ENCODE measurements at regions not wholly inside any gene's neighbourhood (a gene's known extent, or its start where the extent isn't known, plus 50 kb on each side); places are given as distances from the start of the nearest gene placed in this dataset.
"Not testable (repeated sequence)": the region's sequence is repeated elsewhere in the genome, so short reads cannot be mapped to it uniquely, and the experiment has no call there.

DNA sequence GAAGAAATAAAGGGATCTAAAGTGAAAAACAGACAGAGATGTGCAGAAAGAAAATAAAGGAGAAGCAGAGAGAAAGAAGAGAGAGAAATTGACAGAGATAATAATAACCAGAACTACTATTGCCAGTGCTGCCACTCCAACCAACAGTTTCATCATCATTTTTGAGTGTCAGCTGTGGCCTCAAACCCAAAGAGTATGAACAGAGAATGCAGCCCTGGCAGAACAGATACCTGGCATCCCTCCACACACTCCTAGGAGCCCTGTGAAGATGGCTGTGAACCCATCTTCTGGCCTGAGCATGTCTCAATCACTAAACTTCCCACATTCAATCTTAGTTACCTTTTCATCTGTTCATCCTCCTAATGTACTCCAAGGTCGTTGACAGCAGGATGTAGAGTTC is 385.8 kb upstream of the NFIA start:
- TF ChIP-seq CTCF (conservative IDR thresholded peaks at IDR 0.05): no peak
- H3K4me1 Mint-ChIP-seq: peaks cover 8% of the 10 kb centered on the region
- DNase-seq (ENCODE audit: low read depth, low spot score): no peak
- H3K27me3 Mint-ChIP-seq (ENCODE audit: low read depth): no peaks in the 10 kb centered on the region
- H3K9me3 Mint-ChIP-seq: peaks cover 8% of the 10 kb centered on the region
- no peak overlapping the region for H3K4me3 Mint-ChIP-seq
- H3K36me3 Mint-ChIP-seq (ENCODE audit: low read depth): peaks cover 8% of the 10 kb centered on the region
- H3K27ac Mint-ChIP-seq (ENCODE audit: unreplicated experiment): no peak overlapping the region

DNA sequence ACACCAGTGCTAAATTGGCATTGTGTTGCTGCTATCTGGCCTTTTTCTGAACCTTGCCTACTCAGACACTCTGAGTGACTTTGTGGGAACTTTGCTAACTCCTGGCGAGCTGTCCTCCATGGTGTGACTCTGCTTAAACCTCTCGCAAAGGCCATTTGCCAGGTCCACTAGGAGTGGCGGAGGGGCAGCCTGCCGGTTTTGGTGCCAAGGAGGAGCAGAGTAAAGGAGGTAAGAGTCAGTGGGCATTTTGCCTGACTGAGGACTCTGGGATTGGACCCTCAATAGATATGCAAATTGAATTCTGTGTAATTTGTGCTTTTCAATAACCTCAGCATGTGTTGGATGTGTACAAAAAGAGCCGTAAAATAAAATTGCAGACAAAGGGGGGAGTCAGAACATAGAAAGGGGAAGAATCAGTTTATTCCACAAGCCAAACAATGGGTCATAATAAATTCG is 386.6 kb upstream of the NFIA start:
- TF ChIP-seq CTCF (conservative IDR thresholded peaks at IDR 0.05): no peak
- Mint-ChIP-seq H3K4me3 (no peak overlapping the region), H3K9me3 (peaks cover 8% of the 10 kb centered on the region), H3K27me3 (ENCODE audit: low read depth) (no peaks in the 10 kb centered on the region), H3K36me3 (ENCODE audit: low read depth) (peaks cover 11% of the 10 kb centered on the region), H3K27ac (ENCODE audit: unreplicated experiment) (no peak overlapping the region), H3K4me1 (peaks cover 8% of the 10 kb centered on the region)
- no peak for DNase-seq (ENCODE audit: low read depth, low spot score)

DNA sequence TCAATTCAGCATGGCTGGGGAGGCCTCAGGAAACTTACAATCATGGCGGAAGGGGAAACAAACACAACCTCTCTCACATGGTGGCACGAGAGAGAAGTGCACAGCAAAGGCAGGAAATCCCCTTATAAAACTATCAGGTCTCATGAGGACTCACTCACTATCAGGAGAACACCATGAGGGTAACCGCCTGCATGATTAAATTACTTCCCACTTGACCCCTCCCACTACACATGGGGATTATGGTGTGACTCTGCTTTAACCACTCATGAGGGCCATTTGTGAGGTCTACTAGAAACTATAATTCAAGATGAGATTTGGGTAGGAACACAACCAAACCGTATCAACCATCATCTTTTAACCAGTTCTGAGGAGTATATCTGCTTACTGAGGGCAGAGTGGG is 387.4 kb upstream of the NFIA start:
- TF ChIP-seq CTCF (conservative IDR thresholded peaks at IDR 0.05): no peak
- peaks cover 11% of the 10 kb centered on the region for H3K36me3 Mint-ChIP-seq (ENCODE audit: low read depth)
- H3K27me3 Mint-ChIP-seq (ENCODE audit: low read depth): no peaks in the 10 kb centered on the region
- H3K4me1 Mint-ChIP-seq: peaks cover 8% of the 10 kb centered on the region
- DNase-seq (ENCODE audit: low read depth, low spot score): no peak
- peaks cover 8% of the 10 kb centered on the region for H3K9me3 Mint-ChIP-seq
- no peak overlapping the region for H3K4me3 Mint-ChIP-seq
- H3K27ac Mint-ChIP-seq (ENCODE audit: unreplicated experiment): no peak overlapping the region

DNA sequence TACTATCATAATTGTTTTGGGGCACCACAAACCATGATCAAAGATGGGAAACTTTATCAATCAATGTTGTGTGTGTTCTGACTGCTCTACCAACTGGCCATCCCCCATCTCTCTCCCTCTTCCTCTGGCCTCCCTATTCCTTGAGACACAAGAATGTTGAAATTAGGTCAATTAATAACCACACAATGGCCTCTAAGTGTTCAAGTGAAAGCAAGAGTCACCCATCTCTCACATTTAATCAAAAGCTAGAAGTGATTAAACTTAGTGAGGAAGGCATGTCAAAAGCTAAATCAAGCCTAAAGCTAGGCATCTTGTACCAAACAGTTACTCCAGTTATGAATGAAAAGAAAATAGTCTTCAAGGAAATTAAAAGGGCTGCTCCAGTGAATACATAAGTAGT is 390.3 kb upstream of the NFIA start:
- no peak overlapping the region for H3K27ac Mint-ChIP-seq (ENCODE audit: unreplicated experiment)
- peaks cover 16% of the 10 kb centered on the region for H3K9me3 Mint-ChIP-seq
- H3K27me3 Mint-ChIP-seq (ENCODE audit: low read depth): no peaks in the 10 kb centered on the region
- H3K4me1 Mint-ChIP-seq: peaks cover 8% of the 10 kb centered on the region
- H3K36me3 Mint-ChIP-seq (ENCODE audit: low read depth): peaks cover 19% of the 10 kb centered on the region
- TF ChIP-seq CTCF (conservative IDR thresholded peaks at IDR 0.05): no peak
- no peak overlapping the region for H3K4me3 Mint-ChIP-seq
- DNase-seq (ENCODE audit: low read depth, low spot score): no peak

DNA sequence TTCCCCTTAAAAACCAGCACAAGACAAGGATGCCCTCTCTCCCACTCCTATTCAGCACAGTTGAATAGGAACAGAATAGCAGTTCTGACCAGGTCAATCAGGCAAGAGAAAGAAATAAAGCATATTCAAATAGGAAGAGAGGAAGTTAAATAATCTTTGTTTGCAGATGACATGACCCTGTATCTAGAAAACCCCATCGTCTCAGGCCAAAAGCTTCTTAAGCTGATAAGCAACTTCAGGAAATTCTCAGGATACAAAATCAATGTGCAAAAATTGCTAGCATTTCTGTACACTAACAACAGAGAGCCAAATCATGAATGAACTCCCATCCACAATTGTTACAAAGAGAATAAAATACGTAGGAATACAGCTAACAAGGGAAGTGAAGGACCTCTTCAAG is 394.1 kb upstream of the NFIA start:
- H3K36me3 Mint-ChIP-seq (ENCODE audit: low read depth): peaks cover 16% of the 10 kb centered on the region
- not testable (repeated sequence) for H3K27ac Mint-ChIP-seq (ENCODE audit: unreplicated experiment); H3K4me1 Mint-ChIP-seq

GRCh38 chr1:60681095-60681860 is 401.1 kb upstream of the NFIA start:
- Mint-ChIP-seq H3K36me3 (ENCODE audit: low read depth) (no peaks in the 10 kb centered on the region), H3K4me3 (no peak overlapping the region), H3K9me3 (peaks cover 7% of the 10 kb centered on the region), H3K4me1 (peaks cover 37% of the 10 kb centered on the region), H3K27me3 (ENCODE audit: low read depth) (no peaks in the 10 kb centered on the region), H3K27ac (ENCODE audit: unreplicated experiment) (no peak overlapping the region)
- TF ChIP-seq CTCF (conservative IDR thresholded peaks at IDR 0.05): no peak
- no peak for DNase-seq (ENCODE audit: low read depth, low spot score)

More for the DNA sequence above, 394.1 kb upstream of the NFIA start:
- H3K4me3 Mint-ChIP-seq; H3K27me3 Mint-ChIP-seq (ENCODE audit: low read depth); DNase-seq (ENCODE audit: low read depth, low spot score): not testable (repeated sequence)
- H3K9me3 Mint-ChIP-seq: peaks cover 18% of the 10 kb centered on the region
